SH-SY5Y (cell line): ENCODE measurements at regions not wholly inside any gene's neighbourhood (a gene's known extent, or its start where the extent isn't known, plus 50 kb on each side); places are given as distances from the start of the nearest gene placed in this dataset.

Source experiments
- GATA2 ChIP-seq: IDR thresholded peaks from 2 replicates; pipeline ENCODE4 v1.6.1; 2011; ENCODE audit warnings: mild to moderate bottlenecking, low read depth, low read length
- GATA3 ChIP-seq: IDR thresholded peaks from 2 replicates; pipeline ENCODE4 v1.6.1; 2011; ENCODE audit warnings: low read depth, mild to moderate bottlenecking, low read length, moderate library complexity

GRCh38 chr10:65548001-65548400, 1377.8 kb upstream of the LRRTM3 start:
- no peak for TF ChIP-seq GATA2
- TF ChIP-seq GATA3 = no peak

GRCh38 chr10:65550761-65551160, 1375.1 kb upstream of the LRRTM3 start:
- no peak for TF ChIP-seq GATA3
- no peak for TF ChIP-seq GATA2

DNA sequence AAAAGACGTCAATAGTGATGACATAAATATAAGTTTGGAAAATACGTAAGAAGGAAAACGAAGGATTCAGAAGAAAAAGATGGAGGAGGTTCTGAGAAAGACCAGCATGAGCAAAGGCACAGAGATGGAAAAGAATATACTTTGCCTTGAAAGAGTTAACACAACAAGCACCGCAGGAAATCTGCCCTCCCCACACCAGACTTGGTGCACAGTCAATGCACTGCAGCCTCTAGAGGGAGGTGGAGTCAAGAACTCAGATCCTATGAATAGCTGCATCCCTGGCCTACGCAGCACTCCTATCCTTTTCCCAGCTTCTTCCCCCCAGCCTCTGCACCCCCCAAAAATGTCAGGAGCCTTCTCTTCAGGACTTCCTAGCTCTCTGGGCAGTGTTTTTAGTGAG, 1370.6 kb upstream of the LRRTM3 start:
- no peak for TF ChIP-seq GATA3
- TF ChIP-seq GATA2 = no peak

DNA sequence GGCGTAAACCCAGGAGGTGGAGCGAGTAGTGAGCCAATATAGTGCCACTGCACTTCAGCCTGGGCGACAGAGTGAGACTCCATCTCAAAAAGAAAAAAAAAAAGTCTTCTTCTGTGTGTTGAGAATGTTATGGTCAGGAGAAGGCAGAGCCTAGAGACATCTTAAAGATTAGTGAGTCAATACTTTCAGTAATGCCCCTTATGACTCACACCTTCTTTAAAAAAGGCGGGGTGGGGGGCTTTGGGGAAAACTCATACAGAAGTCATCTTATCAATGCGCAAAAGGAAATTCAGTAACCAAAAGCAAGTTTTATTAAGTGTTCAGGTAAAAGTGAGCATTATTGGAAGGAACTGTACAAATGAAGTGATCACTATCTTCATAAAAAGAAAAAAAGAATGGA, 1369.8 kb upstream of the LRRTM3 start:
- TF ChIP-seq GATA3 (no peak), GATA2 (no peak)

DNA sequence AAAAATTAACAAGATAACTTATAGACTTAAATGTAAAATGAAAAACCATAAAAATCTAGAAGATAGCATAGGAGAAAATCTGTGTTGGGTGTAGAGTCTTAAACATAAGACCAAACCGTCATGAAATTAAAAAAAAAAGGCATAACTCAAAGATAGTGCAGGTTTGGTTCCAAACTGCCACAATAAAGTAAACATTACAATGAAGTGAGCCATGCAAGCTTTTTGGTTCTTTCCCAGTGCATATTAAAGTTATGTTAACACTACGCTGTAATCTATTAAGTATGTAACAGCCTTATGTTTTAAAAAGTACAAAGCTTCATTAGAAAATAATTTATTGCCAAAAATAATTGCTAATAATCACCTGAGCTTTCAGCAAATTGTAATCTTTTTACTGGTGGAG, 1366.5 kb upstream of the LRRTM3 start:
- TF ChIP-seq GATA2 (no peak), GATA3 (no peak)

- no peak for TF ChIP-seq GATA3
- no peak for TF ChIP-seq GATA2
Measured at GRCh38 chr10:65565246-65565645, 1360.6 kb upstream of the LRRTM3 start.

- TF ChIP-seq GATA3 (no peak), GATA2 (no peak)
Measured at GRCh38 chr10:65566906-65567305, 1358.9 kb upstream of the LRRTM3 start.

GRCh38 chr10:65570143-65571010, 1355.5 kb upstream of the LRRTM3 start:
- TF ChIP-seq GATA3 (no peak), GATA2 (0 out of 2 replicates have a peak, but pooled peaks have one; percentile 17)

DNA sequence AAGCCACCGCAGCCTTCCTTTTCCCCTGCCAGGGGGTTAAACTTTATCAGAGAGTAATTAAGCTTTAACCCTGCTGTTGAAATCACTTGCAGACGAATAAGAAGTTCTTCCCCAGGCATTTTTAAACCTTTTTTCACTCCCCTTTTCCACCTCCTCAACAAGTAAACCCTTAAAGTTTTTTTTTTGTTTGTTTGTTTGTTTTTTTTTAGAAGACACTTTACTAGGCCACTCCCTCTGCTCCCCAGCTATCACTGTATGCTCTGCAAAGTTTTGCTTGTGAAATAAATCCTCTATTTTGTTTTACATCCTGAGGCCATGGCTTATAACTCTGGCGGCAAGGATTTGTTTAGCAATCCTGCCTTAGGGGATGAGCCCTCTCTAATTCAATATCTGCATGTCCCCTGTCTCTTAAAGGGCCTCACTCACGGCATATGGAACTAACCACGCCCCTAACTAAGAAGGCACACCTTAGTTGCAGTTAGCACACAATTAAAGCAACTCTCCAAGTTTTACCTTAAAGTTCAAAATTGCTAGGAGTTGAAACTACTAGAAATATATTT, 1354.7 kb upstream of the LRRTM3 start:
- TF ChIP-seq GATA2 (no peak), GATA3 (no peak)

GRCh38 chr10:65581426-65582026, 1344.3 kb upstream of the LRRTM3 start:
- TF ChIP-seq GATA3 (no peak), GATA2 (no peak)

DNA sequence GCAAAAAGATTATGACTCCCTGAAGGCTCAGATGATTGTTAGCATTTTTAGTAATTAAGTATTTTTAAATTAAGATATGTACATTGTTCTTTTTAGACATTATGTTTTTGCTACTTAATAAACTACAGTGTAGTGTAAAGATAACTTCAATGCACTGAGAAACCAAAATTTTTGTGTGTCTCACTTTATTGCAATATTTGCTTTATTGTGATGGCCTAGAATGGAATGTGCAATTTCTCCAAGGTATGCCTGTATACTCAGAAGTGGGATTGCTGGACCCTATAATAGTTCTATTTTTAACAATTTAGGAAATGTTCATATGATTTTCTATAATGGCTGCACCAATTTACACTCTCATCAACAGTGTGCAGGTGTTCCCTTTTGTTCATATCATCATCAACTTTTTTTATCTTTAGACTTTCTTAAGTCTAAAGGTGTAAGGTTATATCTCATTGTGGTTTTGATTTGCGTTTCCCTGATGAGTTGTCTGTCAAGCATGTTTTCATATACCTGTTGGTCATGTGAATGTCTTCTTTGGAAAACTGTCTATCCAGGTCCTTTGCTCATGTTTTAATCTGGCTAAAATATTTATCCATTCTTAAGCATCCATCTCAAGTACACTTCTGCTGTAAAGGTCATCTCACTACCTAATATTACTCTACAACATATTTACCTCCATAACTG, 1323.5 kb upstream of the LRRTM3 start:
- TF ChIP-seq GATA2 (no peak), GATA3 (no peak)

DNA sequence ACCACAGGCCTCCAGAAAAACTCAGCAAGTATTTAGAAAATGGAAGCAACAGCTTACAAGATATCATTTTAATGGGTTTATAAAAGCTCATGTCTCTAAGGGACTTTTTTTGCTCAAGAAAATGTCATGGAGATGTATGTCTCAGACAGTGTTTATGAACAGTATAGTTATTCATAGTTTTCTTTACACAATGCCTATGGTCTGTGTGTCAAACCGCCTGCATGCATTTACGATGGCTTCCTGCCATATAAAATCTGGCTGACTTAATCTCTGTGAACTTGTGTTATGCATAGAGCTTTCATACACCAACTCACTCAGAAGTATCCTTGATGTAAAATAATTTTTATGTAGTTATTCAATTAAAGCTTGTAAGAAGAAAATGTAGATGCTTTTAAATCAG, 1314.2 kb upstream of the LRRTM3 start:
- TF ChIP-seq GATA2 (no peak), GATA3 (no peak)

- TF ChIP-seq GATA3 (no peak), GATA2 (no peak)
Measured at GRCh38 chr10:65614956-65615565, 1310.8 kb upstream of the LRRTM3 start.

GRCh38 chr10:65618126-65618525, 1307.7 kb upstream of the LRRTM3 start:
- TF ChIP-seq GATA3 (no peak), GATA2 (no peak)
